ENCODE measurements at regions not wholly inside any gene's neighbourhood (a gene's known extent, or its start where the extent isn't known, plus 50 kb on each side); places are given as distances from the start of the nearest gene placed in this dataset.

- no peaks in the 10 kb centered on the region for H3K36me3 Mint-ChIP-seq
- intact Hi-C loops (cut with micrococcal nuclease) = no loop called here
- ChIA-PET POLR2A (ENCODE audit: partially characterized antibody) (no interaction called here), CTCF (ENCODE audit: partially characterized antibody) (no interaction called here)
- H3K27me3 Mint-ChIP-seq = no peaks in the 10 kb centered on the region
- Histone ChIP-seq H3K27ac (ENCODE audit: low read depth, low read length) (no peak overlapping the region), H3K27me3 (ENCODE audit: insufficient read depth, low read length) (no peaks in the 10 kb centered on the region), H3K4me3 (ENCODE audit: low read length in 2 of 2) (no peak overlapping the region), H3K36me3 (ENCODE audit: insufficient read depth, low read length) (no peaks in the 10 kb centered on the region), H3K4me1 (ENCODE audit: insufficient read depth, low read length) (no peaks in the 10 kb centered on the region), H3K9me3 (ENCODE audit: control insufficient read depth in 1 of 2, low read length in 2 of 2) (no peaks in the 10 kb centered on the region)
- H3K9me3 Mint-ChIP-seq = peaks cover 0 to 13% (median 4%) of the 10 kb centered on the region in 8 donors
- H3K4me3 Mint-ChIP-seq = no peak overlapping the region
- no peaks in the 10 kb centered on the region for H3K4me1 Mint-ChIP-seq
- no peak for DNase-seq
- no peak overlapping the region for H3K27ac Mint-ChIP-seq
Measured at GRCh38 chr5:165920655-165921054, 2370.8 kb upstream of the WWC1 start.

GRCh38 chr5:165928971-165929370 lies 2362.5 kb upstream of the WWC1 start:
- DNase-seq = no peak
- ChIA-PET CTCF (ENCODE audit: partially characterized antibody) (no interaction called here), POLR2A (ENCODE audit: partially characterized antibody) (no interaction called here)
- Mint-ChIP-seq H3K36me3 (no peaks in the 10 kb centered on the region), H3K27ac (no peak overlapping the region), H3K4me1 (no peaks in the 10 kb centered on the region), H3K27me3 (no peaks in the 10 kb centered on the region), H3K9me3 (peaks cover 2 to 21% (median 10%) of the 10 kb centered on the region in 8 donors), H3K4me3 (no peak overlapping the region)
- no peak overlapping the region for H3K27ac ChIP-seq (ENCODE audit: low read depth, low read length)
- no peaks in the 10 kb centered on the region for H3K36me3 ChIP-seq (ENCODE audit: insufficient read depth, low read length)
- H3K4me1 ChIP-seq (ENCODE audit: insufficient read depth, low read length) = no peaks in the 10 kb centered on the region
- H3K9me3 ChIP-seq (ENCODE audit: control insufficient read depth in 1 of 2, low read length in 2 of 2) = no peaks in the 10 kb centered on the region
- no peak overlapping the region for H3K4me3 ChIP-seq (ENCODE audit: low read length in 2 of 2)
- H3K27me3 ChIP-seq (ENCODE audit: insufficient read depth, low read length) = no peaks in the 10 kb centered on the region
- intact Hi-C loops (cut with micrococcal nuclease) = no loop called here

DNA sequence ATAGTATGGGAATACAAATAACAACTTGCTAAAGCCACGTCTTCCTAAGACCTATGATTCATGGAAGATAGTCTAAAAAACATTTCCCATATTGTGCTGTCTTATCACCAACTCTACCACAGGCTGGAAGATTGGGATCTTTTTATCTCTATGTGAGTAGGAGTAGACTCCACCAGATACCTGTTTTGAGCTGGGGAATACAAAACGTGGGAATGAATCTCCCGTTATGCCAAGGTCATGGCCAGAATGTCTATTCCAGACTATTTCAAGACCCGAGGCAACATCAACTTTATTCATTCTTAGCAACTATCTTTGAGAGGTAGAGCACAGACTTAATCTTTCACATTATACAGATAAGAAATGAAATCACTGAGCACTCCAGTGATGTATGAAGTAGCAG lies 2350.9 kb upstream of the WWC1 start:
- Histone ChIP-seq H3K27me3 (ENCODE audit: insufficient read depth, low read length) (no peaks in the 10 kb centered on the region), H3K36me3 (ENCODE audit: insufficient read depth, low read length) (no peaks in the 10 kb centered on the region), H3K4me3 (ENCODE audit: low read length in 2 of 2) (no peak overlapping the region), H3K4me1 (ENCODE audit: insufficient read depth, low read length) (no peaks in the 10 kb centered on the region), H3K9me3 (ENCODE audit: control insufficient read depth in 1 of 2, low read length in 2 of 2) (no peaks in the 10 kb centered on the region), H3K27ac (ENCODE audit: low read depth, low read length) (no peak overlapping the region)
- Mint-ChIP-seq H3K36me3 (no peaks in the 10 kb centered on the region), H3K27ac (no peak overlapping the region), H3K4me1 (no peaks in the 10 kb centered on the region), H3K4me3 (no peak overlapping the region), H3K27me3 (no peaks in the 10 kb centered on the region), H3K9me3 (peaks cover under 1 to 13% (median 5%) of the 10 kb centered on the region in 8 donors)
- DNase-seq = no peak
- intact Hi-C loops (cut with micrococcal nuclease) = no loop called here
- ChIA-PET POLR2A (ENCODE audit: partially characterized antibody) (no interaction called here), CTCF (ENCODE audit: partially characterized antibody) (no interaction called here)

- no peak overlapping the region for H3K4me3 Mint-ChIP-seq
- no peaks in the 10 kb centered on the region for H3K27me3 ChIP-seq (ENCODE audit: insufficient read depth, low read length)
- no peaks in the 10 kb centered on the region for H3K9me3 ChIP-seq (ENCODE audit: control insufficient read depth in 1 of 2, low read length in 2 of 2)
- POLR2A ChIA-PET (ENCODE audit: partially characterized antibody) = no interaction called here
- no peak overlapping the region for H3K27ac ChIP-seq (ENCODE audit: low read depth, low read length)
- H3K9me3 Mint-ChIP-seq = peaks cover 0 to 20% (median 6%) of the 10 kb centered on the region in 8 donors
- no peaks in the 10 kb centered on the region for H3K36me3 Mint-ChIP-seq
- no peak overlapping the region for H3K27ac Mint-ChIP-seq
- intact Hi-C loops (cut with micrococcal nuclease) = no loop called here
- no peaks in the 10 kb centered on the region for H3K4me1 Mint-ChIP-seq
- H3K4me3 ChIP-seq (ENCODE audit: low read length in 2 of 2) = no peak overlapping the region
- CTCF ChIA-PET (ENCODE audit: partially characterized antibody) = no interaction called here
- no peaks in the 10 kb centered on the region for H3K27me3 Mint-ChIP-seq
- H3K4me1 ChIP-seq (ENCODE audit: insufficient read depth, low read length) = no peaks in the 10 kb centered on the region
- H3K36me3 ChIP-seq (ENCODE audit: insufficient read depth, low read length) = no peaks in the 10 kb centered on the region
- no peak for DNase-seq
Measured at GRCh38 chr5:165956854-165957253, 2334.6 kb upstream of the WWC1 start.

GRCh38 chr5:165981671-165982070 lies 2309.8 kb upstream of the WWC1 start:
- H3K27me3 Mint-ChIP-seq = no peaks in the 10 kb centered on the region
- no peaks in the 10 kb centered on the region for H3K9me3 ChIP-seq (ENCODE audit: control insufficient read depth in 1 of 2, low read length in 2 of 2)
- H3K9me3 Mint-ChIP-seq = peaks cover 2 to 25% (median 6%) of the 10 kb centered on the region in 8 donors
- H3K4me1 ChIP-seq (ENCODE audit: insufficient read depth, low read length) = no peaks in the 10 kb centered on the region
- no peak overlapping the region for H3K4me3 ChIP-seq (ENCODE audit: low read length in 2 of 2)
- POLR2A ChIA-PET (ENCODE audit: partially characterized antibody) = no interaction called here
- intact Hi-C loops (cut with micrococcal nuclease) = no loop called here
- no peak overlapping the region for H3K27ac Mint-ChIP-seq
- H3K36me3 ChIP-seq (ENCODE audit: insufficient read depth, low read length) = no peaks in the 10 kb centered on the region
- H3K4me3 Mint-ChIP-seq = no peak overlapping the region
- no peaks in the 10 kb centered on the region for H3K36me3 Mint-ChIP-seq
- H3K27me3 ChIP-seq (ENCODE audit: insufficient read depth, low read length) = no peaks in the 10 kb centered on the region
- CTCF ChIA-PET (ENCODE audit: partially characterized antibody) = no interaction called here
- DNase-seq = no peak
- no peaks in the 10 kb centered on the region for H3K4me1 Mint-ChIP-seq
- H3K27ac ChIP-seq (ENCODE audit: low read depth, low read length) = no peak overlapping the region

DNA sequence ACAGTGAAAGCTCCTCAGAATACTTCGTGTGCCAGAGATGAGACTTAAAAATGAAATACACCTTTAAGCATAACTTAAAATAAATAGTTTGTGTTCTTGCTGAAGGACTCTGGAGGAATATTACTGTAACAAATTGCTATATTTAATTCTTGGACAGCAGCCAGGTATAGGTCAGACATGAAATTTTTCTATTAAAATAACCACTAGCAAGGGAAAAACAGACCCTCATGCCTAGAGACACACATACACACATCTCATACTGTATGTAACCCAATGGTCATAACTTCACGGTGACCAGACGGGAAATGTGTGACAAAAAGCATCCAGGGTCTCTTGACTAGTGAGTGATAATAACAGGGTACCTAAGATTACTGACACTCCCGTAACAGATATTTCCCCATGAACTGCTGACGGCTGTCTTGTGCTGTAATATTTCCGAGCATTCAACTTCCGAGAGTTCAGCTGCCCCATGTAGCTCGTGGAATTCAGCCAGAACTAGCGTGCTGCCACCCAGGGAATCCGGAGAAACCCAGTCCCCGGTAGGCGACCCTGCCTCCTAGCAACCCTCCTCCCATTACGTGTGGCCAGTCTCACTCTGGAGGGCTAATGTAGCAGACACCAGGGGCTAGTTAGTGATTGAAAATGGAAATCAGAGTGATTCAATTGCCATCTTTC lies 2295.1 kb upstream of the WWC1 start:
- no peak overlapping the region for H3K27ac ChIP-seq (ENCODE audit: low read depth, low read length)
- Mint-ChIP-seq H3K4me3 (no peak overlapping the region), H3K9me3 (peaks cover 3 to 30% (median 12%) of the 10 kb centered on the region in 8 donors), H3K27me3 (no peaks in the 10 kb centered on the region), H3K4me1 (no peaks in the 10 kb centered on the region), H3K27ac (no peak overlapping the region), H3K36me3 (no peaks in the 10 kb centered on the region)
- intact Hi-C loops (cut with micrococcal nuclease) = no loop called here
- H3K27me3 ChIP-seq (ENCODE audit: insufficient read depth, low read length) = no peaks in the 10 kb centered on the region
- POLR2A ChIA-PET (ENCODE audit: partially characterized antibody) = no interaction called here
- CTCF ChIA-PET (ENCODE audit: partially characterized antibody) = no interaction called here
- no peak for DNase-seq
- H3K36me3 ChIP-seq (ENCODE audit: insufficient read depth, low read length) = no peaks in the 10 kb centered on the region
- H3K9me3 ChIP-seq (ENCODE audit: control insufficient read depth in 1 of 2, low read length in 2 of 2) = no peaks in the 10 kb centered on the region
- no peak overlapping the region for H3K4me3 ChIP-seq (ENCODE audit: low read length in 2 of 2)
- H3K4me1 ChIP-seq (ENCODE audit: insufficient read depth, low read length) = no peaks in the 10 kb centered on the region

DNA sequence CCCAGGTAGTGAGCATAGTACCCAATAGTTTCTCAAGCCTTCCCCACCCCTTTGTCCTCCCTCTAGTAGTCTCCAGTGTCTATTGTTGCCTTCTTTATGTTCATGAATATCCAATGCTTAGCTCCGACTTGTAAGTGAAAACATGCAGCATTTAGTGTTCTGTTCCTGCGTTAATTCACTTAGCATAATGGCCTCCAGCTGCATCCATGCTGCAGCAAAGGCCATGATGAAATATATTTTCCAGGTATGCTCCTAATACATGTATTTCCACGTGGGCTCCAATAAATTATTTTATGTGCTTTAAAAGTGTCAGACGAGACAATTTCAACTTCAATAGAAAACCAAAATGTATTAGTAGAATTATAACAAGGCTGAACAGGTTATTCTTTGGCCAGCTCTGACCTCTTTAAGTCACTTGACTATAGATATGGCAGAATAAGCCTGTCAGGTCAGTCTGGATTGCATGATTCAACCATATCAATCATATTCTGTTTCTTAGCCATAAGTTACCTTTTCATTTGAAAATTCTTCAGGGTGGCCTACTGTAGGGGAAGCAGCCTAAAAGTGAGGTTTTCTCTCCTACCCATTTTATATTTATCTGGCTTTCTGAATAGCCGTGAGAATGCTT lies 2291.6 kb upstream of the WWC1 start:
- Mint-ChIP-seq H3K27ac (no peak overlapping the region), H3K4me1 (no peaks in the 10 kb centered on the region), H3K9me3 (peaks cover 0 to 21% (median 11%) of the 10 kb centered on the region in 8 donors), H3K27me3 (no peaks in the 10 kb centered on the region), H3K4me3 (no peak overlapping the region), H3K36me3 (no peaks in the 10 kb centered on the region)
- intact Hi-C loops (cut with micrococcal nuclease) = no loop called here
- no peak for DNase-seq
- POLR2A ChIA-PET (ENCODE audit: partially characterized antibody) = no interaction called here
- no peak overlapping the region for H3K4me3 ChIP-seq (ENCODE audit: low read length in 2 of 2)
- no peak overlapping the region for H3K27ac ChIP-seq (ENCODE audit: low read depth, low read length)
- H3K27me3 ChIP-seq (ENCODE audit: insufficient read depth, low read length) = no peaks in the 10 kb centered on the region
- H3K36me3 ChIP-seq (ENCODE audit: insufficient read depth, low read length) = no peaks in the 10 kb centered on the region
- CTCF ChIA-PET (ENCODE audit: partially characterized antibody) = no interaction called here
- H3K9me3 ChIP-seq (ENCODE audit: control insufficient read depth in 1 of 2, low read length in 2 of 2) = no peaks in the 10 kb centered on the region
- no peaks in the 10 kb centered on the region for H3K4me1 ChIP-seq (ENCODE audit: insufficient read depth, low read length)

All from CD4-positive, alpha-beta memory T cell (primary cell).